ENCODE measurements at regions not wholly inside any gene's neighbourhood (a gene's known extent, or its start where the extent isn't known, plus 50 kb on each side); places are given as distances from the start of the nearest gene placed in this dataset.
"Not testable (repeated sequence)": the region's sequence is repeated elsewhere in the genome, so short reads cannot be mapped to it uniquely, and the experiment has no call there.

GRCh38 chr3:84710288-84710687 is 248.5 kb upstream of the CADM2 start:
- not testable (repeated sequence) for TF ChIP-seq MEF2A (IDR thresholded peaks at IDR 0.05; ENCODE audit: borderline replicate concordance, low read depth); GABPA (IDR thresholded peaks at IDR 0.05; ENCODE audit: low read depth); EP300 (IDR thresholded peaks at IDR 0.05; ENCODE audit: borderline replicate concordance in 1 of 2, low read depth in 1 of 2, low read length in 1 of 2); CTCF (IDR thresholded peaks at IDR 0.05); FOXM1 (IDR thresholded peaks at IDR 0.05; ENCODE audit: low read depth); TEAD4 (IDR thresholded peaks at IDR 0.05; ENCODE audit: borderline replicate concordance, insufficient read depth)
